HG02610 (cell line): ENCODE measurements at regions not wholly inside any gene's neighbourhood (a gene's known extent, or its start where the extent isn't known, plus 50 kb on each side); places are given as distances from the start of the nearest gene placed in this dataset.
"Not testable (repeated sequence)": the region's sequence is repeated elsewhere in the genome, so short reads cannot be mapped to it uniquely, and the experiment has no call there.

Experiments
- ATAC-seq: cut with Tn5 transposase; IDR thresholded peaks from one replicate; pipeline ENCODE4 v1.9.1; 2021; ENCODE audit warnings: mild to moderate bottlenecking, moderate library complexity; ENCODE audit not compliant: unreplicated experiment

DNA sequence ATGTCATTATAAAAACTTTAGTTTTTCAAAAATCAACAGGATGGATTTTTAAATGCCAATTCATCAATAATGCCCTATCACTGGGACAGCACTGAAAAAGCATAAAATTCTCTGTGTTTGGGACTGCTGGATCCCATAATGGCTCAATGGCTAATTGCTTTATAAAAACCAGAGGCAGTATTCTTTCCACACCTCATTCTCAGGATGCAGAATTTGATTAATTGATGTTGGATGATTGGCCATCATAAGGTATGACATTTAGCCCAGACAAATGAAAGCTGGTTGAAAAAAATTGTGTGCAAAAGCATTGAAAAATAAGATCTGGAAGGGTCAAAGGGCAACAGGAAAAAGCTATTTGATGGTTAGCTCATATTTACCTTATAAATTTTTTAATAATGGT, 362.2 kb upstream of the SNX7 start:
- no peak for ATAC-seq

DNA sequence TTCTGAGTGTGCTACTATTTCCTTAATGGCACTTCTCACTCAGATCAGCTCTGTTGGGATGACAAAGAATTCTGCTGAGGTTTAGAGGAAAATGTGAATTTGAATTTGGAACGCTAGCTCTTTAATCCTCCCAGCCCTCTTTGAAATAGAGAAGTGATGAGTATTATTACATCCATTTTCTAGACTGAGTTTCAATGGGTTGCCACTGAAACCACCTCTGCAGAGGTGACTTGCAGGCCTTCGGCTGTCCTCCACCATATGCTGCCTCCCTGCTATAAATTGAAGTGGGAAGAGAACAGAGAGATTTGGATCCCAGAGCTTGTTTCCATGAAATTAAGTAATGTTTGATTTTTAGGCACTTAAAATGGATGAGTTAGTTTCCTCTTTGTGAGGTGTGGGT, 363.2 kb upstream of the SNX7 start:
- no peak for ATAC-seq

DNA sequence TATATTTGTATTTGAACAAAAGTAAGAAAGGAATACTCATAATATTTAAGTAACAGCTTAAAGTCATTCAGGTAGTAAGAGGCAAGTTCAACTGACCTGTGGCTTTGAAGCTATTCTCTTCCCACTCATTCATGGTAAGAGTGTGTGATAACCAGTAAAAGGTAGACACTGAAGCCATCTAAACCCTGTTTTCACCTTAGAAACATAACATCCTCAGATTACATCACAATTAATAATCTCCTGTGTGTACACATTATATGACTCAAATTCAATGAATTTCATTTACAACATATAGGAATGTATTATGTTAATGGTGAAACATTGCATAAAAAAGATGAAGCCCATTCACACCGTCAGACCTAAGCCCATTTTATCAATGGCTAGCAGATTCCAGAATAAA, 364.8 kb upstream of the SNX7 start:
- ATAC-seq, result no peak

DNA sequence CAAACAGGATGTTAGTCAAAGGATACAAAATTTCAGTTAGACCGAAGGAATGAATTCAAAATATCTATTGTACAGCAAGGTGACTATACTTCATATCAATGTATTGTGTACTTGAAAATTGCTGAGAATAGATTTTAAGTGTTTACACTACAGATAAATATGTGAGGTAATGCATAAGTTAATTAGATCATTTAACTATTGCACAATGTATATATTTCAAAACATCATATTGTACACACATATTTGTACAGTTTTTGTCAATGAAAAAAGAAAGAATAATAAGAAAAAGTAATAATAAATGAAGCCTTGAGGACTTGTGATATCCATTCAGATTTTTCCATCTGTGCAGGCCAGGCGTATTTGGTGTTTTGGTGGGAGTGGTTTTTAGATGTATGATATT, 367.4 kb upstream of the SNX7 start:
- no peak for ATAC-seq

DNA sequence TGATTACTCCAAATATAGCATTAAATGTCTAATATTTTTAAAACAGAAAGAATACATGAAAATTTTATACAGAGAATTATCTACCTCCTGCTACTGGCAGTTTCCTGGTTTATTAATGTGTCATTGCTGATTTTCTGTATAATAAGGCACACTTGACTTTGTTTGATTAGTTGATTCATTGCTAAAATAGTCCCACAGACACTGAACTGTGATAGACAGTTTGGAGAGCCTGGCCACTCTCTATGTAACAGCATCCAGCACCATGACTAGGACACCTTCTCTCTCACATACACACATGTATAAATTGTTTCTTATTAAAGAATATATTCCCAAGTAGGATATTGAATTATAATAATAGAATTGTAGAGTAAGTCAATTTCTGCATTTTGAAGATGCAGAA, 368.5 kb upstream of the SNX7 start:
- no peak for ATAC-seq

DNA sequence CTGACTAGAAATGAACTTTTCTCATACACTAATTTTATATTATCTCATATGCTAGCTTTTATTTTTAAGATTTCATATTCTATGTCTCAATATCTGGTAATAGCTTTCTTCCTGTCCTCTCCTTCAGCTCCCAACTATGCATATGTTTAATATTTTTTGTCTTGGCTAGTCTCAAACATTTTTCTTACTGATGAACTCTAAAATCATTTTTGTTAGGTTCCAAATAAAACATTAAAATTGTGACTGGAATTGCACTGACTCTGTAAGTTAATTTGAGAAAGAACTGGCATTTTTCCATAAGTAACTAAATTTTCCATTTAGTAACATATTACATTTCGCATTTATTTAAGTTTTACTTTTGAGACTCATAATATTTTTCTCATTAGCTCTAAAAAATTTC, 368.5 kb upstream of the DPYD start:
- ATAC-seq, result no peak

DNA sequence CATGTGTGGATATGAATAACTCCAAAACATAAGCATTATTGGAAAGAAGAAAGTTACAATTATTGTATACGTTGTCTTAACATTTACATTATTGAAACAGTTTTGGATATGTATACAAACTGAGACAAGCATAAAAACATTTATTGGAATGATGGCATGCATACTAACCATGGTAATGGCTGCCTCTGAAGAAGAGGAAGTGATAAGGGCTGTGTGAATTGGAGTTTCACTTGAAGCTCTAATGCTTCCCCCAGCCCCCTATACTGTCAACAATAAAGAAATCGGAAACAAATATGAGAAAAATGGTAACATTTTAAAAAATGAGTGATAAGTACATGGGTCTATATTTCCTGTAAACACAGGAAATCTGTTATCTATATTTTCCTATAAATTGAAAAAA, 367.7 kb upstream of the DPYD start:
- ATAC-seq, result no peak

DNA sequence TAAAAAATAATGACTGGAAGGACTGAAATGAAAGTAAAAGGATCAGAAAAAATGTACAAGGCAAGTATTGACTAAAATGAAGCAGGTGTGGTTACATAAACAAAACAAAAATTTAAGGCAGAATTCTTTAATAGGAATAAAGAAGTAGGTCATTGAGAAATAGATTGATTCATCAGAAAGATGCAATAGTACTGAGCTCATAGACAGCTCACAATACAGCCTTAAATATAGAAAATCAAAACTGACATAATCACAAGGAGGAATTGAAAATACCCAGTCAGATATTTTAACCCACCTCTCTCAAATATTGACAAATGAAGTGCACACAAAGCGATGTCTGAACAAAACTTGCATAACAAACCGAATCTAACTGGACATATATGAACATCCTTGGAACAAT, 366.8 kb upstream of the DPYD start:
- ATAC-seq, result no peak

DNA sequence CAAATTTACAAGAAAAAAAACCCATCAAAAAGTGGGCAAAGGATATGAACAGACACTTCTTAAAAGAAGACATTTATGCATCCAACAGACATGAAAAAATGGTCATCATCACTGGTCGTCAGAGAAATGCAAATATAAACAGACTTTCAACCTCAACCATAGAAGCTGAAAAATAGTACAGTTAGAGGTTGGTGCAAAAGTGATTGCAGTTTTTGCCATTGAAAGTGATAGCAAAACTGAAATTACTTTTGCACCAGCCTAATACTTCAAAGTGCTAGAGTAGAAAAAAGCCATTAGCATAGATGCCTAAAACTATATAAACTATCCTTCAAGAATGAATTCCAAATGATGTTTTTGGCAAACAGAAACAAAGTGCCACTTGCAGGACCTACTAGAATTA, 365.8 kb upstream of the DPYD start:
- ATAC-seq, result no peak

DNA sequence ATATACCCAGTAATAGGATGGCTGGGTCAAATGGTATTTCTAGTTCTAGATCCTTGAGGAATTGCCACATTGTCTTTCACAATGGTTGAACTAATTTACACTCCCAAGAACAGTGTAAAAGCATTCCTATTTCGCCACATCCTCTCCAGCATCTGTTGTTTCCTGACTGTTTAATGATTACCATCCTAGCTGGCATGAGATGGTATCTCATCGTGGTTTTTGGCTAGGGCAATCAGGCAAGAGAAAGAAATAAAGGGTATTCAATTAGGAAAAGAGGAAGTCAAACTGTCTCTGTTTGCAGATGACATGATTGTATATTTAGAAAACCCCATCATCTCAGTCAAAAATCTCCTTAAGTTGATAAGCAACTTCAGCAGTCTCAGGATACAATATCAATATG, 364.5 kb upstream of the DPYD start:
- ATAC-seq, result not testable (repeated sequence)

DNA sequence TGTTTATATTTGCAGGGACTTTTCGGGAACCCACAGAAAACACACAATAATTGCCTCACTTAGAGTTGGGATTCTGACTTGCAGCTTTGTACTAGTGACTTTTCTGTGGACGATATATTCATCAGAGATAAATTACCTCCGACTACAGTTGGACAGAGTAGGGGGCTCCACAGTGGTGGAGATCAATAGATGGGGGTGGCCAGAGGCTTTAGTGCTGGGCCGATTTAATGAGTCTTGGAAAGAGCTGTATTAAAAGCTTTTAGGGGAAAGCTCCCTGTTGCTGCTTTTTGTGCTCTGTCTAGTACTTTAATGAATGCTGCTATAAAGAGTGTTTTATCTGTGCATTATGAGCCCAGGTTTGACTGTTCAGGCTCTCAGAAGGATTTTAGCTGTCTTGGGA, 359.2 kb upstream of the DPYD start:
- no peak for ATAC-seq

DNA sequence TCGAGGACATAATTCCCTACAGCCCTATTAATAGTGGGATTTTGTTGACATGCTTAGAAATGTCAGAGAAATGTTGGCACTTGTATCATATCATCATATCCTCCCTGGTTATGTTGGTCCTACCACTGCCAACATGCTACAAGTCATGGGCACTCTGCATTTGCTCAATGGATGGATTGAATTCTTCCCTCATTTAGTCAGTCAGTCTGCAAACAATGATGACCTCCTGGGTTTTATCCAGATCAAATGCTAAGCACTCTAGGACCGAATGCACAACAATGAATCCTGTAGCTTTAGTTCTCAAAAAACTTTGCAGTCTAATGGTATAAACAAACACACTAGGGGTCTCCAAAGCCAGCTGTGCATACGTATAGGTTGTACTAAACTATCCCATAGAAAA, 357.2 kb upstream of the DPYD start:
- no peak for ATAC-seq

DNA sequence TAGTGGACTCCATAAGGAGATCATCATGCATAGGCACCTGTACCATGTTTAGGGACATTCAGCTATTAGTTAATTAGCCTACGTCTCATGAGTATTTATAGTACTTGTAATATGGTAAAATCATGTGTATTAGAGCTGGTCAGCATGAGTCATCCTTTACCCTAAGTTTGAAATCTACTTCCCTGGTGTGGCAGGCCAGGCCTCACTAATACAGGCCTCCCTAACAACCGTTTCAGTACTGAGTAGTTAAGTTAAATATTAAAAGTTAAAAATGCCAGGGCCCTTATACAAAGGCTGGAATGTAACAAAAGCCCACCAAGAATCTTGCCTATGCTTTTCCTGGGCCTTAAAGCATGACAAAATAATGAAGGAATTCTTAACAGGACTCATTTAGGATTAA, 356.3 kb upstream of the DPYD start:
- ATAC-seq, result no peak

DNA sequence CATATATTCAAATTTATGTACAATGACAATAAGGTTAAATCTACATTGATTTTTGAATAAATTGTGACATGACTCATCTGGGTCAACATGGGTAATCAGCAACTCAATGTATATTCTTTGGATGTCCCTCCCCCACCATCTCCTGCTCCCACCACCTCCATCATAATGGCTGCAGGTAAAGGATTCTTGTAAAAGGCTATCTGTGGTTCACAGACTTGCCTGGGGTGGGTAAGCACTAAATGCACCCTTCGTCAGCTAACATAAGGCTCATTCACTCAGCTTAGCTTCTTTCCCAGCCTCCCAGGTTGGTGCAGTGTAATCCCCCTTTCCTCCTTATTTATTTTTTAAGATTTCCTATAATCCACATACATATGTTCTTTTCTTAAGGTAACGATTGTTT, 355.7 kb upstream of the DPYD start:
- no peak for ATAC-seq

DNA sequence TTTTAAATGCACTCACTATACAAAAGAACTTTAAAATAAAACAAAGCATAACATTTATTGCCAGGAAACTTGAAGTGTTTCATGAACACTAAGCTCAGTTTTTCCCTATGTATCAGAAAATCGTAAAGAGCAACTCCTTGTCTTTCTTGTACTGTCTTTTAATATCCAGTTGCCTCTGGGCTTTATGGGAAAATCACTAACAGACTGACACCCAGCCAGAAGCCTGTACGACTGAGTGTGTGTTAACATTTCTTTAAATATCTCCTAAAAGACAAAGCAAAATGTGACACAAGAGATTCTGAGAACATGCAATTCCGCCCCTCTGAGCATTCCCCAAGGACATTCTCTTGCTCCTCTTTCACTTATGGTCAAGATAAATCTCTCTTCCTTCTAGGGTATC, 347.5 kb upstream of the DPYD start:
- ATAC-seq, result no peak

DNA sequence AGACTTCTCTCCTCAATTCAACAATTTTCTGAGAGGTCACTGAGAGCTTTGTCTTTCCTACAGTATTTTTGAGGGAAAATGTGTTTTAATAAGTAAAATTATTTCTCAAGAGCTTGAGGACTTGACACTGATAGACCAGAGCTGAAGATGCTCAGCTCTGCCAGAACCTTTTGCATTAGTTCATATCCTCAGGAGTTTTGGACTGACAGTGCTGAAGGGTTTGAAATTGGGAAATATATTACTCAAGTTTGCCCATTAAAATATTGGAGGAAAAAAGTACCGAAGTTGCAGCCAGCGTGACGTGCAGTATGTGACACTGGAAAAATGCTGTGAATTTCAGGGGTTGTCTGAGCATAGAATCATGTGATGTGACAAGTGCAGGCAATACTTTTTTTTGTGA, 346.6 kb upstream of the DPYD start:
- no peak for ATAC-seq

DNA sequence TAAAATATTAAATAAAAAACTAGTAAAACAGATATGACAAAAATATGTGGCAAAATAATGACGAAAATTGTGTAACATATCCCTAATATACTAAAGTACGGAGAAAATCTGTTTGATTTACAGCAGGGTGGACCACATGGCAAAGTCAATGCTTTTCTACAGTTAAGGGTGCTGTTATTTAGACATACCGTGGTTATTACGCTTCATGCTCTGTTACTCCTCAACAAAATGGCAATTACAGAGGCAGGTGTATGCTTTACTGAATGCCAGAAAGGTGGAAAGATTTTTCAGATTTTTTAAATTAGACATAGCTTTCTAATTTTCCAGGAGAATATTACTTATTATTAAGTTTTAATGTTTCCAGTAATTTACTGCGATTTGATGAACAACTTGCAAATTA, 343.9 kb upstream of the DPYD start:
- no peak for ATAC-seq

DNA sequence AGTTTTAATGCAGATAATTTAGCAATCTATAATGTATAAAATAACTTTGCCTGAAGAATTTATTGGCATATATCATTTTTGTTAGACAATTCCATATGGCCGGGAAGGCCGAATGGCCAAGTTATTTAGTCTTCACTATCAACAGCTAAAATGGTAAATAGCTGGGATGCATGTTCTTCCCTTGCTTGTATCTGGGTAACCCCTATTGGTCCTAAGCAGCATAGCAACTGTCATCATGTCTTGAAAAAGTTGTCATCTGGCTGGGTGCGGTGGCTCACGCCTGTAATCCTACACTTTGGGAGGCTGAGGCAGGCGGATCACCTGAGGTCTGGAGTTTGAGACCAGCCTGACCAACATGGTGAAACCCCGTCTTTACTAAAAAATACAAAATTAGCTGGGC, 340.0 kb upstream of the DPYD start:
- ATAC-seq, result no peak

DNA sequence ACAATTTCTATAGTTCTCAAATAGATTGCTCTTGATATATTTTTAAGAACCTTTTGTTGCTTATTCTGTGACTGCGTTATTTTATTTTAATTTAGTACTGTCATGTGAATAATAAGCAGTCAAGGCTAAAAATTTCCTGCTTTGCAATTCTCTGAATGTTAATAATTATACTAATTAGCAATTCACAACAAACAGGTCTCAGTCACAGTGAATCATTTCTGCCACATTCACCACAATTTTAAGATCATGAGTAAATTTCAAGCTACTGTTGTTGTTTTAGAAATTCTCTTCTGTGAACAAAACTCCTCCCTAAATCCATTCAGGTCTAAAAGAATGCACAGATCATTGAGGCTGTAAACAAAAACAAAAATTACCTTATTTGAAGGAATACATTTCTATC, 339.6 kb upstream of the DPYD start:
- no peak for ATAC-seq

DNA sequence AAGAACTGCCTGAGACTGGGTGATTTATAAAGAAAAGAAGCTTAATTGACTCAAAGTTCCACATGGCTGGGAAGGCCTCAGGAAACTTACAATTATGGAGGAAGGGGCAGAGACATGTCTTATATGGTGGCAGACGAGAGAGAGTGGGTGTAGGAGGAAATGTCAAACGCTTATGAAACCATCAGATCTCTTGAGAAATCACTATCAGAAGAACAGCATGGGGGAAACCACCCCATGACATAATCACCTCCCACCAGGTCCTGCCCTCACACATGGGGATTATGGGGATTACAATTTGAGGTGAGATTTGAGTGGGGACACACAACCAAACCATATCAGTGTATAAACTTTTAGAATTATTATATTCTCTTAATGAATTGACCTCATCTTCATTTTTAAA, 335.9 kb upstream of the DPYD start:
- no peak for ATAC-seq

DNA sequence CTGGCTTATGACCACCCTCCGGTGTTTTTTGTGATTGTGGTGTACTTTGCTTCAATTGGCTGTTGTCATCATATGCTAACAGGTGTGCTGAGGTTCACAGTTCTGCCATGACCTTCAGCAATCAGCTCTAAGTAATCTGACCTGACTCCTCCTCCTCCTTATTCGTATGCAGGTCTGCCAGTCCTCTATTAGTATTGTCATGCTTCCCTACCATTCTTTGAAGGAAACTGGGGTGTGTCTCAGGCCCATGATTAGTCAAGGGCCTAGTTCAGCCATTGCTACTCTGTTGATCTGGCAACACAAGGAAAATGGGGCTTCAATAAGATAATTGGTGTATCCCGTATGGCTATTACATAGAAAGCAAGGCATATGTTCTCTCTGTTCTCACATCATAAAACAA, 332.3 kb upstream of the DPYD start:
- ATAC-seq, result no peak

DNA sequence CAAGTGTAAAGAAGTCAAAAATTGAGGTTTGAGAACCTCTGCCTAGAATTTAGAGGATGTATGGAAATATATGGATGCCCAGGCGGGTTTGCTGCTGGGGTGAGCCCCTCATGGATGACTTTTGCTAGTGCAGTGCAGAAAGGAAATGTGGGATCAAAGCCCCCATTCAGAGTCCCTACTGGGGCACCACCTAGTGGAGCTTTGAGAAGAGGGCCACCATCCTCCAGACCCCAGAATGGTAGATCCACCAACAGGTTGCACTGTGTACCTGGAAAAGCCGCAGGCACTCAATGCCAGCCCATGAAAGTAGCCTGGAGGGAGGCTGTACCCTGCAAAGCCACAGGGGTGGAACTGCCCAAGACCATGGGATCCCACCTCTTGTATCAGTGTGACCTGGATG, 330.7 kb upstream of the DPYD start:
- ATAC-seq, result no peak

DNA sequence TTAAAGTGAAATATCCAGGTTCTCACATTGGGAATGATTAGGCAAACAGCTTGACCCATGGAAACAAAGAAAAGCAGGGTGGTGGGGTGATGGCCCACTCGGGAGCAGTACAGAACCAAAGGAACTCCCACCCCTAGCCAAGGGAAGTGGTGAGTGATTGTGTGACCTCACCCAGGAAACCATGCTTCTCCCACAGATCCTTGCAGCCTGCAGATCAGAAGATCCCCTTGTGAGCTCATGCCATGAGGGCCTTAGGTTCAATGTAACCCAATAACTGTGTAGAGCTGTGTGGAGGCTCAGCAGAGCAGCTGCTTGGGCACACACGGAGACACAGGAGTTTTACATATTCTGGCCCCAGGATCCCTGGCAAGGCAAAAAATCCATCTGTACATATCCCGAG, 311.8 kb upstream of the DPYD start:
- no peak for ATAC-seq

DNA sequence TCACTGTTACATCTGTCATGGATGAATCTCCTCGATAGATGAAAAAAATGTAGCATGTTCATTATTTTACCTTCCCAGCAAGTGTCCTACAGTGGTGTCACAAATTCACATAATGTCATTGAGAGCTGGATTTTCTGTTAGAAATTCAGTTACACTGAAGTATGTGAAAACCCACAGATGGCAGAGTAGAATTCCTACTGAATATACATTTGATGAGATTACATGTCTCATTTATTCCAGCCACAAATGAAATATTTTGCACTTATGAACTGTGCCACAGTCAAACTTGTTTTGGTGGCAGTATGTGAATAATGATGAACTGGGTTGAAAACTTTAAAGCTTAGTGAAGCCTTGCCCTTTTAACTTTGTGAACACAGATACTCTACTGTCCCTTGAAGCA, 301.9 kb upstream of the DPYD start:
- ATAC-seq, result no peak
